H1 (cell line): ENCODE measurements at regions not wholly inside any gene's neighbourhood (a gene's known extent, or its start where the extent isn't known, plus 50 kb on each side); places are given as distances from the start of the nearest gene placed in this dataset.

Source experiments
- ATF3 ChIP-seq: IDR thresholded peaks from 2 replicates; pipeline ENCODE4 v1.6.1; 2011; ENCODE audit warnings: low read depth, mild to moderate bottlenecking, low read length; ENCODE audit not compliant: insufficient read depth
- EP300 ChIP-seq, 2 experiments: IDR thresholded peaks; 1 replicate in 1 of 2; 2 replicates in 1 of 2; pipeline ENCODE4 v1.6.1; 2011 to 2012; ENCODE audit warnings: low read depth in 2 of 2, low read length in 2 of 2, mild to moderate bottlenecking in 2 of 2, borderline replicate concordance in 1 of 2, inconsistent platforms in 1 of 2, moderate library complexity in 1 of 2
- GABPA ChIP-seq: IDR thresholded peaks from 2 replicates; pipeline ENCODE4 v1.6.1; 2011; ENCODE audit warnings: mild to moderate bottlenecking, low read length, moderate library complexity, borderline replicate concordance; ENCODE audit not compliant: insufficient read depth
- KDM4A ChIP-seq: IDR thresholded peaks from one replicate; pipeline ENCODE4 v1.7.1; 2012; ENCODE audit warnings: low read depth, mild to moderate bottlenecking, moderate library complexity, low read length, inconsistent platforms; ENCODE audit not compliant: severe bottlenecking
- POLR2AphosphoS5 ChIP-seq: IDR thresholded peaks from 2 replicates; pipeline ENCODE4 v1.6.1; 2011; ENCODE audit warnings: low read depth, low read length
- RAD21 ChIP-seq, 2 experiments: IDR thresholded peaks in 1 of 2; conservative IDR thresholded peaks in 1 of 2; 2 replicates each; pipeline ENCODE4 v1.6.1; 2011; ENCODE audit warnings: low read depth in 2 of 2, low read length in 2 of 2, improper control_type of control experiment in 1 of 2, inconsistent platforms in 1 of 2, mild to moderate bottlenecking in 1 of 2, moderate library complexity in 1 of 2
- SIX5 ChIP-seq: IDR thresholded peaks from 2 replicates; pipeline ENCODE4 v1.6.1; 2011; ENCODE audit warnings: mild to moderate bottlenecking, low read depth, low read length
- SP4 ChIP-seq: IDR thresholded peaks from 2 replicates; pipeline ENCODE4 v1.6.1; 2012; ENCODE audit warnings: low read length, inconsistent platforms
- TAF1 ChIP-seq: IDR thresholded peaks from 2 replicates; pipeline ENCODE4 v1.6.1; 2011; ENCODE audit warnings: mild to moderate bottlenecking, low read depth, low read length

DNA sequence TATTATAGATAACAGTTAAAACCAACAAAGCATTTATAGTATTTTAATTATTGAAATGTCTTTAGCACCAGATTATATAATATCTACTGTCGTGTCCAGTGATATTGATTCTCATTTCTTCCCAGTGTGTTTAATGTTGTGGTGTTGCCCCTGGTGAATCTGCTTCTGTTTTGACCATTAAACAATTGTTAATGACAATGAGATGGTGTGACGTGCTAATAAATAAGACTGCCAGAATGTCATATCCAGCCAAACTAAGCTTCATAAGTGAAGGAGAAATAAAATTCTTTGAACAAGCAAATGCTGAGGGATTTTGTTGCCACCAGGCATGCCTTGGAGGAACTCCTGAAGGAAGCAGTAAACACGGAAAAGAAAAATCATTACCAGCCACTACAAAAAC is 480.0 kb upstream of the ROBO1 start (continued):
- TF ChIP-seq SIX5, result no peak
- no peak for TF ChIP-seq TAF1
- no peak for TF ChIP-seq KDM4A
- TF ChIP-seq ATF3, result no peak
- TF ChIP-seq POLR2AphosphoS5, result no peak
- no peak for TF ChIP-seq EP300 (IDR thresholded peaks at IDR 0.05; ENCODE audit: borderline replicate concordance in 1 of 2, low read depth in 2 of 2, low read length in 2 of 2)
- TF ChIP-seq SP4, result no peak
- no peak for TF ChIP-seq RAD21 (IDR thresholded peaks at IDR 0.05 in 1 of 2, conservative IDR thresholded peaks at IDR 0.05 in 1 of 2; ENCODE audit: low read depth in 2 of 2, low read length in 2 of 2)
- no peak for TF ChIP-seq GABPA
